ENCODE measurements at regions not wholly inside any gene's neighbourhood (a gene's known extent, or its start where the extent isn't known, plus 50 kb on each side); places are given as distances from the start of the nearest gene placed in this dataset.
"Not testable (repeated sequence)": the region's sequence is repeated elsewhere in the genome, so short reads cannot be mapped to it uniquely, and the experiment has no call there.

DNA sequence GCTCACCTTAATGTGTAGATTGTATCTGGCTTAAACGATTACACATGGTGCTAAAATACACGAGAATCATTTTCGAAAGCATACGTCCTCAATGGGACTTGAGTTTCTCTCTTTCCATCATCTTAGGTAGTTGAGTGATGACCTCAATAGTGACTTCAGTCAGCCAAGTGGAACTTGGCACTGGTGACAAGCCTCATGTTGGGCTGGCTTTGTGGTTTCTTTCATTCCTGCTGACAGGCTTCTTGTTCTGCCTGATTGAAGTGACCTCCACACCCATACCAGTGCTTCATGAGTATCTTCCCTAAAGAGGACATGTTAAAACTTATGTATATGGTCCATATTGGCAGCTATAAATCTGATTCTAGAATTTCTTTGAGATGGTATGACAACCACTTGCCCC, 159.1 kb upstream of the WDR1 start:
- DNase-seq = no peak

DNA sequence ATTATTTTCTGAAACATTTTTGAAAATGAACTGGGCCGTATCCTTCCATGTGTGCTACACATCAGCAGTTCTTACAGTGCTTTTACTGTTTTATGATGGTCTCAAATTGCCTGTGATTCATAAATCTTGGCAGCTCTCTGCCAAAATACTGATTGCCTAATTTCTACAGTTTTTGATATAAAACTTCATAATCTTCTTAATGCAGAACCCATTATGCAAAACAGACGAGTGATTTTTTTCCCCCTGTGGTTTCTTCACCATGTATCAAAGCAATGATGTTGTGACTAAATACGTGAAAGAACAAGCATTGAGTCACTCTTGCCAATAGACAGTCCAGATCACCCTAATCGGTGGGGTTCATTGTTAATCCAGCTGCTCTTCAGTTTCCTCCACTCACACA, 156.4 kb upstream of the WDR1 start:
- DNase-seq = no peak

DNA sequence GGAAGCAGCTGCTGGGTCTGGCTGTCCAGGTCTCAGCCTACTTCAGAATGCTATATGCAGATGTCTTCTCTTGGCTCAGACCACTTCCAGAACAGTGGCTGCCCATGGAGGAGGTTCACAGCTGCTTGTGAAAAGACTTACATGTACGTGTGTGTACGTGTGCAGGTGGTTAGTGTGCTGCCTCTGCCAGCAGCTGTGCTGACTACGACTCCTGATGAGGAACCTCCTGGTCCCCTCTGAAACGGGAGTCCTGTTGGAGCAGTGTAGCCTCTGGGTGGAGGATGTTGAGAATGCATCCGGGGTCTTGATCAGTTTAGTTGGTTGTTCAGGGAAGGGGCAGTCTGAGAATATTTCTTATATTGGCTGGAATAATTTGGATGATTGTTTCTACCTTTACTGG, 155.9 kb upstream of the WDR1 start:
- no peak for DNase-seq

DNA sequence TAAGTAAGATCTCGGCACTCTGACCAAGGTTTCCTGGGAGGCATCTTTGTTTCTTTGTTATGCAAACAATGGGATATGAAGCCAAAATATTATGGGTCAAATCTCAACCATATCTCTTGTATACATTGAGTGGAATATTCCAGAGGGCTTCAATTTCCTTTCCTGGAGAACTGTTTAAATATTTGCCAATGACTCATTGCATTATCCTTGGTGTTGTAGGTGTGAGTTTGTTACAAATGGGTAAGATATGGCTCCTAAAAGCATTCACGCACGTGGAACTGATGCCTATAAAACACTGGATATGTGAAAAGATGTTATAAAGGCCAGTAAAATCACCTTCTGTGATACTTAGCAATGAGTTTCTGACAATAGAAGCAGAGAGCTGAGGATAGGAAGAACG, 150.5 kb upstream of the WDR1 start:
- no peak for DNase-seq

DNA sequence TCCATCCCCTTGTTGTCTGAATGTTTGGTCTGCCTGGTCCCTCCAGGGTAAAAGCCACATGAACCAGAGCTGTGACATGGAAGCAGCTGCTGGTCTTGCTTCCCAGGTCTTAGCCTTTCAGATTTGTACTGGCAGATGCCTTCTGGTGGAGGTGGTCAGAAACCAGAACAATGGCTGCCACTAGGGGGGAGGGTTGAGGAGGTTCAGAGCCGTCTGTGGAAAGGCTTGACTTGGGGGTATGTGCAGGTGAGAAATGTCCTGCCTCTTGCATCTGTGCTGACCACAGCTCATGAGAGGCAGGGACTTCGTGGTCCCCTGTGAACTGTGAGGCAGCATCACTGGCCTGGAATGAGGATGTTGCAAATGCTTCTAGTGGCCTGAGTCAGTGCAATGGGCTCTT, 144.2 kb upstream of the WDR1 start:
- DNase-seq = no peak

DNA sequence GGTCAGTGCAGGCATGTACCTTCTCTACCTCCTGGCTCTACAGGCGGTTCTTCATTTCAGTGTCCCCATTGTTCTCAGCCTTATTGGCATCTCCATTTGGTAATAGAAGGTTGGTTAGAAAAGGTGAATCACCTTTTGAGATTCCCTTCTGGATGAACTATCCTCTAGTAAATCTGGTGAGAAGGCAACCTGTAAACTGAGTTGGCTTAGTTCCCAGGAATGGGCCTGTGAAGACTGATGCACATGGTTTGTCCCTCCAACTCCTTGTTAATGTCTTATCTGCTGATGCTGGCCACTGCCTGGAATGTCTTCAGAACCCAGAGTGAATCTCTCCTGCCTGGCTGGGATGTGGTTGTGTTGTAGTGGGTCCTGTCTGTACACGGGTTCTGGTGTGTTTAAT, 143.4 kb upstream of the WDR1 start:
- no peak for DNase-seq

DNA sequence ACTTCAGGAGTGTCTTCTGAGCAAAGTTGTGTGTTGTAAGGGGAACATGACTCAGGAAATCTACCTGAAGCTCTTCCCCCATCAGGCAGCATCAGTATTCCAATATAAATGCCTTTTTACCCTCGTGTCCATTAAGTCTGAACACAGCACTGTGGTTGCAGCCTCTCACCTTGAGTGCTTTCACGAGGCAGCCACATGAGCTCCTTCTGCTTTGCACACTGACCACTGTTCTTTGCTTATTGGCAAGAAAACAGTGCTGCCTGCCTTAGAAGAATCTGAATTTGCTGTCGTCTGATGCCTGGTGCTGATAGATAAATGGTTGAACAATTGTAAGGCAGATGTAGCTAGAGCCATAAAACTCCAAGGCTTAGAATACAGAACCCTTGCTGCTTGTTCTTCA, 139.6 kb upstream of the WDR1 start:
- no peak for DNase-seq

DNA sequence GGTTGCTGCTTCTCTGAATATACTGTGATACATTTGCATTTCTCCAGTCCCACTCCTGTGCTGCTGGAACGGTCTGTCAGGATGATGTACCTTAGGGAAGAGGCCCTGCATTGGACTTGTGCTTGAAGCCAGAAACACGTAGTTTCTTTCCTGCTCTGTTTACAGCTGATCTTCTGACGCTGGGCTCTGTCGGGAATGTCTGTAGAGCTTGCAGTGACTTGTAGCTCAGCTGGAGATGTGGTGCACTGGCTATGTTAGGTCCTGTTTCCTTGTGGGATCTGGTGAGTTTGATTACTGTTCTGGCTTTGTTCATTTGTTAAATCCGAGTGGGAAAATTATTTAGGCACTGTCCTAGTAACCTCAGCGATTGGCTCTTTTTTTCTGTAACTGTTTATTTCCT, 137.2 kb upstream of the WDR1 start:
- no peak for DNase-seq

DNA sequence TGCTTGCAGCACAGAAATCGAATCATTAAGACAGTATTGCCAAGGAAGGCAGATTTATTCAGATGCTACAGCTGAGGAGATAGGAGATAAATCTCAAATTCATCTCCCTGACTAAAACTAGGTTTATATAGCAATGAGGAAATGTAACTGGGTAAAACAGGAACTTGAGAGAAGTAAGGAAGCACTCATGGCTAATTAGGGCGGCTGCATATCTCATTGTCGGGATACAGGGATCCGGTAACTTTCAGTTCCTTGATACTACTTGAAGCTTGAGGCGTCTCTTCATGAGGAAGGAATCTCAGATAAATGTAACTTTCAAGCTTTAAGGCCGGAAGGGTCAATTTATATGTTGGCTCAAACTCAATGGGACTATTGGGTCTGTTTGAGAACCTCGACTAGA, 129.2 kb upstream of the WDR1 start:
- DNase-seq = no peak

DNA sequence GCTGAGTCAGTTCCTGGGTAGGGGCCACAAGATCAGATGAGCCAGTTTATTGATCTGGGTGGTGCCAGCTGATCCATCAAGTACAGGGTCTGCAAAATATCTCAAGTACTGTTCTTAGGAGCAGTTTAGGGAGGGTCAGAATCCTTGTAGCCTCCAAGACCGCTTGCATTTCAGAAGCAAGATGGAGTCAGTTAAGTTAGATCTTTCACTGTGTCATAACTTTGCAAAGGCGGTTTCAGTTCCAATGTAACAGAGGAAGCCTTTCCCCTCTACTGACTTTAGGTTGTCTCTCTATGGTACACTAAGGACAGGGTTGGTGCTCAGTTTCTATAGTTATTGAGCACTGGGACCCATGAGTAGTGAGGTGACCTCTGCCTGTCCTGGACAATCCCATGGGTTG, 127.3 kb upstream of the WDR1 start:
- no peak for DNase-seq

DNA sequence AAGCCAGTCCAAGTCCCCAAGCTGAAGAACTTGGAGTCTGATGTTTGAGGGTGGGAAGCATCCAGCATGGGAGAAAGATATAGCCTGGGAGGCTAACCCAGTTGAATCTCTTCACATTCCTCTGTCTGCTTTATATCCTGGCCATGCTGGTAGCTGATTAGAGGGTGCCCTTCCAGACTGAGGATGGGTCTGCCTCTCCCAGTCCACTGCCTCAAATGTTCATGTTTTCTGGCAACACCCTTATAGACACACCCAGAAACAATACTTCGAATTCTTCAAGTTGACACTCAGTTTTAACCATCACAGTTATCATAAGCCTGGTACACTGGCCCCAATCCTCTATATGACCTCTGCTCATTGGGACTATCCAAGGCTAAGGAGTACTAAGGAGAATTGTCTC, 124.1 kb upstream of the WDR1 start:
- DNase-seq = no peak

DNA sequence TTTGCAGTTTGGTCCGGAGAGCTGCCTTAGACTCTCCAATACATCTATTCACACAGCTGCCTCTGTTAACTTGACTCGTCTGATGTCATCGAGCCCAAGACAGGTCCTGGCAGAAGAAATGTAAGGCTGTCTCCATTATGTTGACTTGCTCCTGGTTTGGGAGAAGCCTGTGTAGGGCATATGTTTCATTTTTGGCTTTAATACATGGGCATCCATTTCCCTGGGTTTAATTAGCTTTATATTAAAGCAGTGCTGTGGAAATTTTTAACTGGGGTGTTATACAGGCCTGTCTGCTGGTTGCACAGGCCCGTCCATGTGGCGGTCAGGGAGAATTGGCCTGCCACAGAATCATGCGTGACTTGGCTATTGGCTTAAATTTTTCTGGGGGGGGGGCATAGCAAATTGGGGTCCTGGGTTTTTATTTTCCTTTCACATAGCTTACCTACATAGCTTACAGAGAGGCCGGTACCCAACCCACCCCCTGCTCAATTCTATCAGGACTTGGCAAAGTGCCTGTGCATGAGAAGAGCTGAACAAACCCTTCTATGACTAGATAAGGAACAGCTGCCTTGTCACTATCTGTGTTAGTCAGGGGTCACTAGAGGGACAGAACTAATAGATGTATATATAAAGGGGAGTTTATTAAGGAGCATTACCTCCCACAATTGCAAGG, 123.5 kb upstream of the WDR1 start:
- DNase-seq = no peak

DNA sequence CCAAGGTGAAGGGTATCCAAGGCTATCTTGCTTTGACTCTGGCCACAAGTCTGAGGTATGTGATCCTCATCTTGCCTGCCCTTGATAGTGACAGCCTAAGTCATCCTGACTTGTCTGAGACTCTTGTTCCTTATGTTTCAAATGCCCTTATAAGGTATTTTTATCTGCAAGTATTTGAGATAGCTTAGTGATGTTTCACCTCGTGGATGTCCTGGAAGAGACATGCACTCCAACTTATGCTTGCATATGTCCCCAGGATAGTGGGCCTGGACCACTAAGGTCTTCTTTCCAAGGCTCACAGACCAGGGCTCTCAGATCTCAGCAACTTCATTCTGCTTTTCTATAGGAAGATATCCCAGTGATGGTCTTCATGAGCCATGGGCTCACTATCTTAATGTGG, 120.5 kb upstream of the WDR1 start:
- no peak for DNase-seq

DNA sequence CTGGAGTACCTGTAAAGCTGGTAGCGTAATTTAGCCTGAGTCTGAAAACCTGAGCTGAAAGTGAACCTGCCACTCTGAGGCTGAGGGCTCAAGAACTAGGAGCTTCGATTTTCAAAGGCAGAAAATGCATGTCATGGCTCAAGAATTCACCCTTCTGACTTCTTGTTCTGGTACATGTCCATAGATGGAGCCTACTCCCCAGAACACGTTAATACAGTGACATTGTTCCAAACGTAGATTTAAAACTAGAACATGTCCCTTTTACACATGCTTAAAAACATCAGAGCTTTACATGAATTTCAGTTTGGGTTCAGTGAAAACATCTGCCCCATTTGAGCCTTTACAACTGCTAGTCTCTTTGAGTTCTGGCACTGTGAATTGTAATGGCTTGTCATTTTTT, 115.5 kb upstream of the WDR1 start:
- DNase-seq = no peak

DNA sequence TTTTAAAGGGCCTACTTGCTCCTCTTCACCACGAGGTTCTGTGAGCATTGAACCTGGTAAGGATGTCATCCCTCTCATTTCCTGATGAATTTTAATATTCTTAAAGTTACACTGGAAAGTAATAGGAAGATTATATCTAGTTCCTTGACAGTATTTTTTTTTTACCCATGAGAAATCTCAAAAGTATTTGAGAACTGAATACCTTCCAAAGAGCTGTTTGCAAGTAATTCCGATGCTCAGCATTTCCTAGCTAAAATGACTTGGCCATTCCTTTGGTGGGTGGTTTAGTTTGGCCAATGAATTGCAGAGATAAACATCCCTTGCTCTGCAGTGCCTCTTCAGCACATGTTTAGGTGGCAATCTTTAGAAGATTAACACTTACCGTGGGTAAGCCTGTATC, 110.2 kb upstream of the WDR1 start:
- DNase-seq = no peak

DNA sequence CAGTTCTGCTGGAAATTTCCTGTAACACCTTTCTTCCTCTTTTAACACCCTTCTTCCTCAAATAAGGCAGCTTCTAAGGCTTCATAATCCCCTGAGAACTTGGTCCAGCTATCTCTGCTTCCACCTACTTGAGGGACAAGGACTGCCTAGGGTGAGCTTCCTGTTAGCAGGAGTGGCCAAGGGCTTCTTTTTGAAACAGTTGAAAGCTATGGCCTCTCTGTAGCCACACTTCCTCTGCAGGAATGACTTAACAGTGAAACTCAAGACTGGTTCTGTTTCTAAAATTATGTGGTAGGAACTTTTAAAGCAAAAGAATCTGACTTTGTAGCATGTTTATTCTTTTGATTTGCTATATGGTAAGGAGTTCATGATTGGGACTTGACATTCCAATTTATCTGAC, 108.5 kb upstream of the WDR1 start:
- no peak for DNase-seq

DNA sequence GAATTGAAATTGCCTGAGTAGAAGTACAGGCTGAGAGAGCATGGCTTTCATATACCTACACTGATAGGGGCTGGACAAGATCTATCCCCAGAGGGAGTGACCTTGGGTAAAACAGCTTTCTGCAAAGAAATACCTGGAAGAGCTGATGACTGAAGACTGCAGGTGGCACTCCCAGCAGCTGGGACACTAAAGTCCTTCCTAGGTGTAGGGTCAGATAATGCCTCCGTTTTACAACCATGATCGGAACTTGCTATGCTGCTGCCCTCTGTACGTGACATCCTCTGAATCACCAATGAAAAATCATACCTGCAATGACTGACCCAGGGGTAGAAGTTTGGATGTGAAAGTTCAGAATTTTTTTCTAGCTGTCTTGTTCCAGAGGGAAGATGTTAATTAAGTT, 107.2 kb upstream of the WDR1 start:
- DNase-seq = no peak

DNA sequence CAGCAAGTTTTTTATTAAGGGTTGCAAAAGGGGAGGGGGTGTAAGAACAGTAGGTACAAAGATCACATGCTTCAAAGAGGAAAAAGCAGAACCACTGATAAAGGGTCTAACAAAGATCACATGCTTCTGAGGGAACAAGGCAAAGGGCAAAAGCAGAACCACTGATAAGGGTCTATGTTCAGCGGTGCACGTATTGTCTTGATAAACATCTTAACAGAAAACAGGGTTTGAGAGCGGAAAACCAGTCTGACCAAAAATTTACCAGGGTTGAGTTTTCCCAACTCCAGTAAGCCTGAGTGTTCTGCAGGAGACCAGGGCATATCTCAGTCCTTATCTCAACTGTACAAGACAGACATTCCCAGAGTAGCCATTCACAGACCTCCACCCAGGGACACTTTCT, 96.9 kb upstream of the WDR1 start:
- not testable (repeated sequence) for DNase-seq

DNA sequence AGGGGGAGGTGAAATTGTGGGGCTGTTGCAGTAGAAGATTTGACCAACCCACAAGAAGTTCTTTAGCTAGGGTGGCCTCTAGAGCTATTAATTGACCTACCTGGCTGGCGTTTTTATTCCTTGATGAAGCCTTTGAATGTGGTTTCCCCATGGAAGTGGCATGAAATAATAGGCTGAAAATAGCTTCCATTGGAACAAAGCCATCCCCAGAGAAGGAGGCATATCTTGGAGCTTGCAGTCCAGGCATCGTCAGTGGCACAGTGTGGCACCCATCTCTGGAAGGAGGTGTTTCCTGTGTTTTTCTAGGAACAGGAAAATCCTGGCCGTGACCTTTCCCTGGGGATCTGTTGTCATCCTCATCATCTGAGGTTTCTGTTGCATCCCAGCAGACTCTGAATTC, 96.3 kb upstream of the WDR1 start:
- no peak for DNase-seq

DNA sequence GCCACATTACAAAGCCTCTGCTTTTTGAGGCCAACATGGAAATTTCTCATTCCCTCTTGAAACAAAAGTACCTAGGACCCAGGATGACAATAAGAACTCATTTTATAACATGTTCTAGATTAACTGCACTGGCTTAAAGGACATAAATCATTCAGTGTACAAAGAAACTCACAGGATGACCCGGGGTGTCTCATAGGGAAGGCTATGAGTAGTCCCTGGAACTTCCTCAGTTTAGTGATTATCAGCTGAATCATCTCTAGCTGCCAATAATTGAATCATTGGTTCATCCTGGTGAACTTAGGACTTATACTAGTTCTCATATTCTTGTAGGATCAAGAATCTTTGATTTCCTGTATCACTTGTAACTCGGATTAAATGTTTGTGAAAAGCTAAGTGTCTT, 95.8 kb upstream of the WDR1 start:
- no peak for DNase-seq

DNA sequence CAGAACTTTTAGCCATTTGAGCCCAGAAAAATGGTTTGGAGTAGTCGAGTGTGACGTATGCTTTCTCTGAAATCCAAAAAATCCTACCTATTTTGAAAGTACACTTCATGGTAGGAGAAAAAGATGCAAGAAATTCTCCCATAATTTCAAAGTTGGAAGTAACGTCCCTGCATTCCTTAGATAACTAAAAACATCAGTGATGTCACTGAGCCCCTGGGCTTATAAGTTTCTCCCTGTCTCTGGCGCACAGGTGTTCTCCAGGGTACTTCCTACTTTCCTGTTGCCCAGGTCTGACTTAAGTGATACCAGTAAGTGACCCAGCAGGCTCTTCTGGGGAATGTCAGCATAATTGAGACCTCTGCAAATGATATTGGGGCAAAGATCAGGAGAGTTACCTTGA, 90.5 kb upstream of the WDR1 start:
- no peak for DNase-seq

DNA sequence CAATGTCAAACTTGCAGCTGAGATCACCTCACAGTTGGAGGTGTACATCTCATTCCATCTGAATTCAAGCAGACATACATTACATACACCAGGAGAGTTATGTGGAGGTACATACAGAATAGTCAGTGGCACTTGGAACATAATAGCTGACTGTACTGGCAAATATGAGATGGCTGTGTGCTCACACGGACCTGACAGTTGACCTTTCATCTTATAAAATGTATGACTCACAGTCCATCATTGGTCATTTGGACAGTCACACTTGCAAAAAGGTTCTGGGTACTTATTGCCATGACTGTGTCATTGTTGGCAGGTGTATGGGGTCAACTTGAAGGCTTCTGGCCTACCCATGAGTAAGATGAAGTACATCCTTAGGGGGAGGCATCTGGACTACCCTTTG, 88.6 kb upstream of the WDR1 start:
- DNase-seq = no peak

DNA sequence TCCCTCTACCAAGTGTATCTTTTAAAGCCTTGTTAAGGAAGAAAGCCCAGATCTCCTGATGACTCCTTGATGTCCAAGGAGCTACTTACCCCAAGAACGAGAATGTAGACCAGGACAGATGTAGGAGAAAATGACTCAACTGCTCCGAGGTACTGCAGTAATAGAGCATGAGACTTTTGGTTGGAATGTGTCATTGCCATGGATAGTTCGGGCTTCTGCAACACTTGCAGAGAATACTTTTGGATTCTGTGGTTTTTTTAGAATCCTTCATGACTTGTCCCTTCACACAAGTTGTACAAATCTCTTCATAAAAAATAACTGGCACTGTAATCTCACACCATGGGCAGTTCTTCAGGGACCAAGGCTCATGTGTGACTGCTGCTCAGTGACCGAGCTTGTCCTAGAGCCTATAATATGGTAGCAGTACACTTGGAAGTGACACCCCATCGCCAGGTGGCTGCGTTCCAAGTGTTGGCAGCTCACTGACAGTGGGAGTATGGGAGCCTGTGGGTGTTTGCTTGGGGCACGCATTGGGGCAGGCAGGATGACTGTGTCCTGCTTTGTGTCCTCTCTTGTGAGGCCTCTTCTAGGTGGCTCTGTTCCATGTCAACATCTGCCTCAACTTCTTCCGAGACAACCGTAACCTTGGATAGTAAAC, 87.9 kb upstream of the WDR1 start:
- no peak for DNase-seq

DNA sequence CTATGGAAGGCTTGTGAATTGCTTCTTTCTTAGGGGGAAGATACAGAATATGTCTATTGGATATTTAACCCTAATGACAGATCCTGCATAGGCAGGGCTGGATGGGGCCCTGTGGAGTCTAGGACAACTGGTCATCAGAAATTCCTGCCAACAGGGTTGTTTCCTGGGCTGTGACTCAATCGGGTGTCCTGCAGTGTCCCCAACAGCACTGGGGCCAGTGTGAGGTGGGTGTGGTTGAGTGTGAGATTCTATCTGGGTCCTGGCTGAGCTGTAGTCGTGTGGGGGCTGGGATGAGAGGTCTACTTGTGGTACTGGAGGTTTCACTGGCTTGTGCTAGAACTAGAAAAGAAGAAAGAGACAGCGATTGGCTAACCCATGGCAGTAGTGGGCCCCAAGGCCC, 87.3 kb upstream of the WDR1 start:
- DNase-seq = no peak
